SH-SY5Y (cell line): ENCODE measurements at regions not wholly inside any gene's neighbourhood (a gene's known extent, or its start where the extent isn't known, plus 50 kb on each side); places are given as distances from the start of the nearest gene placed in this dataset.

Source experiments
- GATA2 ChIP-seq: IDR thresholded peaks from 2 replicates; pipeline ENCODE4 v1.6.1; 2011; ENCODE audit warnings: mild to moderate bottlenecking, low read depth, low read length
- GATA3 ChIP-seq: IDR thresholded peaks from 2 replicates; pipeline ENCODE4 v1.6.1; 2011; ENCODE audit warnings: low read depth, mild to moderate bottlenecking, low read length, moderate library complexity

- TF ChIP-seq GATA2 = peak; percentile 88
- 0 out of 2 replicates have a peak, but pooled peaks have one; percentile 49 for TF ChIP-seq GATA3
These were observed 203.4 kb upstream of the GHITM start for GRCh38 chr10:83935911-83936310.
